IMR-90 (cell line): ENCODE measurements at regions not wholly inside any gene's neighbourhood (a gene's known extent, or its start where the extent isn't known, plus 50 kb on each side); places are given as distances from the start of the nearest gene placed in this dataset.

ENCODE experiments used
- BHLHE40 ChIP-seq: fragments of 150-350 bp; IDR thresholded peaks from 2 replicates; pipeline ENCODE4 v1.6.1; 2016; ENCODE audit warnings: mild to moderate bottlenecking, low read depth, low read length
- CEBPB ChIP-seq: IDR thresholded peaks from 2 replicates; pipeline ENCODE4 v1.6.1; 2012; ENCODE audit warnings: low read depth, low read length, improper control_type of control experiment
- ELK1 ChIP-seq: fragments of 150-350 bp; IDR thresholded peaks from 2 replicates; pipeline ENCODE4 v1.6.1; 2016; ENCODE audit warnings: low read depth, mild to moderate bottlenecking, low read length, moderate library complexity, borderline replicate concordance
- FOS ChIP-seq: fragments of 150-350 bp; IDR thresholded peaks from 2 replicates; pipeline ENCODE4 v1.6.1; 2016; ENCODE audit warnings: low read depth, low read length
- MAZ ChIP-seq: IDR thresholded peaks from 2 replicates; pipeline ENCODE4 v1.6.1; 2012; ENCODE audit warnings: low read depth, mild to moderate bottlenecking, low read length, improper control_type of control experiment, moderate library complexity, borderline replicate concordance
- MXI1 ChIP-seq: IDR thresholded peaks from 2 replicates; pipeline ENCODE4 v1.6.1; 2012; ENCODE audit warnings: low read depth, mild to moderate bottlenecking, low read length, moderate library complexity, borderline replicate concordance
- POLR2A ChIP-seq: IDR thresholded peaks from 2 replicates; pipeline ENCODE4 v1.6.1; 2012; ENCODE audit warnings: mild to moderate bottlenecking, low read depth, low read length
- RAD21 ChIP-seq: IDR thresholded peaks from 2 replicates; pipeline ENCODE4 v1.6.1; 2012; ENCODE audit warnings: low read length, improper control_type of control experiment
- RCOR1 ChIP-seq: IDR thresholded peaks from 2 replicates; pipeline ENCODE4 v1.6.1; 2012; ENCODE audit warnings: mild to moderate bottlenecking, low read length, improper control_type of control experiment; ENCODE audit not compliant: insufficient replicate concordance
- RFX5 ChIP-seq: IDR thresholded peaks from 2 replicates; pipeline ENCODE4 v1.8.0; 2012; ENCODE audit warnings: low read depth, mild to moderate bottlenecking, low read length, moderate library complexity
- SMC3 ChIP-seq: fragments of 150-350 bp; IDR thresholded peaks from 2 replicates; pipeline ENCODE4 v1.6.1; 2016; ENCODE audit warnings: low read depth, mild to moderate bottlenecking, antibody characterized with exemption, low read length, moderate library complexity
- TF ChIP-seq, protein P1 (sequence below): conservative IDR thresholded peaks from 2 replicates; pipeline ENCODE4 v1.5.1; 2012; ENCODE audit warnings: mild to moderate bottlenecking, low read depth, low read length, improper control_type of control experiment
- TF ChIP-seq, protein P2 (sequence below): fragments of 150-350 bp; IDR thresholded peaks from 2 replicates; pipeline ENCODE4 v1.6.1; 2017; ENCODE audit warnings: mild to moderate bottlenecking, antibody characterized with exemption, low read length, low read depth

GRCh38 chr10:56123247-56123646 is 237.8 kb downstream of the ZWINT start:
- TF ChIP-seq, protein P1, sequence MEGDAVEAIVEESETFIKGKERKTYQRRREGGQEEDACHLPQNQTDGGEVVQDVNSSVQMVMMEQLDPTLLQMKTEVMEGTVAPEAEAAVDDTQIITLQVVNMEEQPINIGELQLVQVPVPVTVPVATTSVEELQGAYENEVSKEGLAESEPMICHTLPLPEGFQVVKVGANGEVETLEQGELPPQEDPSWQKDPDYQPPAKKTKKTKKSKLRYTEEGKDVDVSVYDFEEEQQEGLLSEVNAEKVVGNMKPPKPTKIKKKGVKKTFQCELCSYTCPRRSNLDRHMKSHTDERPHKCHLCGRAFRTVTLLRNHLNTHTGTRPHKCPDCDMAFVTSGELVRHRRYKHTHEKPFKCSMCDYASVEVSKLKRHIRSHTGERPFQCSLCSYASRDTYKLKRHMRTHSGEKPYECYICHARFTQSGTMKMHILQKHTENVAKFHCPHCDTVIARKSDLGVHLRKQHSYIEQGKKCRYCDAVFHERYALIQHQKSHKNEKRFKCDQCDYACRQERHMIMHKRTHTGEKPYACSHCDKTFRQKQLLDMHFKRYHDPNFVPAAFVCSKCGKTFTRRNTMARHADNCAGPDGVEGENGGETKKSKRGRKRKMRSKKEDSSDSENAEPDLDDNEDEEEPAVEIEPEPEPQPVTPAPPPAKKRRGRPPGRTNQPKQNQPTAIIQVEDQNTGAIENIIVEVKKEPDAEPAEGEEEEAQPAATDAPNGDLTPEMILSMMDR: no peak
- TF ChIP-seq MAZ: no peak
- TF ChIP-seq POLR2A: no peak
- TF ChIP-seq RFX5: no peak
- no peak for TF ChIP-seq MXI1
- TF ChIP-seq RCOR1: no peak
- no peak for TF ChIP-seq ELK1
- TF ChIP-seq RAD21: no peak
- TF ChIP-seq, protein P2, sequence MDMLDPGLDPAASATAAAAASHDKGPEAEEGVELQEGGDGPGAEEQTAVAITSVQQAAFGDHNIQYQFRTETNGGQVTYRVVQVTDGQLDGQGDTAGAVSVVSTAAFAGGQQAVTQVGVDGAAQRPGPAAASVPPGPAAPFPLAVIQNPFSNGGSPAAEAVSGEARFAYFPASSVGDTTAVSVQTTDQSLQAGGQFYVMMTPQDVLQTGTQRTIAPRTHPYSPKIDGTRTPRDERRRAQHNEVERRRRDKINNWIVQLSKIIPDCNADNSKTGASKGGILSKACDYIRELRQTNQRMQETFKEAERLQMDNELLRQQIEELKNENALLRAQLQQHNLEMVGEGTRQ: no peak
- TF ChIP-seq BHLHE40: no peak
- TF ChIP-seq CEBPB: no peak
- TF ChIP-seq FOS: no peak
- TF ChIP-seq SMC3: no peak
